CD14-positive monocyte (primary cell): ENCODE measurements at regions not wholly inside any gene's neighbourhood (a gene's known extent, or its start where the extent isn't known, plus 50 kb on each side); places are given as distances from the start of the nearest gene placed in this dataset.
A peak's percentile ranks its signal among the peaks of the same experiment; 100 is the strongest.
"Not testable (repeated sequence)": the region's sequence is repeated elsewhere in the genome, so short reads cannot be mapped to it uniquely, and the experiment has no call there.

Source experiments
- DNase-seq, 3 donors: peaks; one replicate each; pipeline ENCODE4 v3.0.0-alpha.2; 2011 to 2022
- H2AFZ ChIP-seq: 2 replicates; pipeline ENCODE4 v1.6.0; 2012; ENCODE audit warnings: mild to moderate bottlenecking, low read depth, low read length, inconsistent platforms; ENCODE audit not compliant: insufficient read depth, poor library complexity, severe bottlenecking
- H3K27ac ChIP-seq, 2 donors: 1 replicate in 1 of 2; 2 replicates in 1 of 2; pipeline ENCODE4 v1.5.1; 2012 to 2013; ENCODE audit warnings: low read length in 2 of 2, control low read depth in 1 of 2, inconsistent platforms in 1 of 2, low read depth in 1 of 2, mild to moderate bottlenecking in 1 of 2
- H3K27me3 ChIP-seq, 2 donors: one replicate each; pipeline versions ENCODE4 v1.6.0 to v1.6.1; 2011 to 2013; ENCODE audit warnings: low read length in 2 of 2; ENCODE audit not compliant: control insufficient read depth in 2 of 2, insufficient read depth in 2 of 2
- H3K36me3 ChIP-seq, 2 donors: replicated peaks in 1 of 2; 1 replicate in 1 of 2; 2 replicates in 1 of 2; pipeline versions ENCODE4 v1.5.1 to v1.6.1; 2012 to 2013; ENCODE audit warnings: low read length in 2 of 2, control low read depth in 1 of 2, inconsistent platforms in 1 of 2, mild to moderate bottlenecking in 1 of 2; ENCODE audit not compliant: insufficient read depth in 2 of 2, control insufficient read depth in 1 of 2
- H3K4me1 ChIP-seq, 2 donors: 1 replicate in 1 of 2; 2 replicates in 1 of 2; pipeline versions ENCODE4 v1.5.1 to v1.6.1; 2012 to 2013; ENCODE audit warnings: low read length in 2 of 2, control low read depth in 1 of 2, inconsistent platforms in 1 of 2, mild to moderate bottlenecking in 1 of 2, moderate library complexity in 1 of 2; ENCODE audit not compliant: insufficient read depth in 2 of 2, control insufficient read depth in 1 of 2
- H3K4me2 ChIP-seq: replicated peaks from 2 replicates; pipeline ENCODE3; 2012; ENCODE audit warnings: low read length, moderate library complexity, mild to moderate bottlenecking; ENCODE audit not compliant: poor library complexity, severe bottlenecking; ENCODE audit errors: extremely low read depth
- H3K4me3 ChIP-seq, 3 experiments: fragments of 200-600 bp in 1 of 3; sonication (generic) in 1 of 3; replicated peaks in 1 of 3; 1 replicate in 2 of 3; 2 replicates in 1 of 3; pipeline ENCODE4 v1.5.1; 2011 to 2013; ENCODE audit warnings: low read length in 3 of 3, mild to moderate bottlenecking in 3 of 3, control low read depth in 2 of 3, low read depth in 2 of 3, inconsistent platforms in 1 of 3, moderate library complexity in 1 of 3
- H3K79me2 ChIP-seq: 2 replicates; pipeline ENCODE4 v1.6.0; 2012; ENCODE audit warnings: mild to moderate bottlenecking, control low read depth, inconsistent platforms, low read length, moderate library complexity; ENCODE audit not compliant: insufficient read depth
- H3K9ac ChIP-seq: 2 replicates; pipeline ENCODE4 v1.6.0; 2017; ENCODE audit warnings: low read length, mild to moderate bottlenecking; ENCODE audit not compliant: insufficient read depth, poor library complexity, severe bottlenecking
- H3K9me3 ChIP-seq, 2 donors: replicated peaks in 1 of 2; 1 replicate in 1 of 2; 2 replicates in 1 of 2; pipeline versions ENCODE4 v1.5.1 to v1.6.1; 2012 to 2013; ENCODE audit warnings: low read length in 2 of 2, control low read depth in 1 of 2; ENCODE audit not compliant: control insufficient read depth in 1 of 2, insufficient read depth in 1 of 2
- H4K20me1 ChIP-seq: 2 replicates; pipeline ENCODE4 v1.6.0; 2012; ENCODE audit warnings: mild to moderate bottlenecking, low read length, control low read depth, moderate library complexity; ENCODE audit not compliant: insufficient read depth
- H3K27ac Mint-ChIP-seq, 7 donors: one replicate each; pipeline ENCODE4 v1.8.0; 2020; ENCODE audit warnings: mild to moderate bottlenecking in 7 of 7, mixed read lengths in 7 of 7, moderate library complexity in 6 of 7, inconsistent platforms in 2 of 7
- H3K27me3 Mint-ChIP-seq, 3 donors: one replicate each; pipeline ENCODE4 v1.8.0; 2021 to 2022; ENCODE audit warnings: low read depth in 3 of 3, mild to moderate bottlenecking in 3 of 3, mixed read lengths in 3 of 3, moderate library complexity in 3 of 3, inconsistent platforms in 1 of 3
- H3K36me3 Mint-ChIP-seq, 2 donors: one replicate each; pipeline ENCODE4 v1.8.0; 2020; ENCODE audit warnings: mixed read lengths in 2 of 2, inconsistent platforms in 1 of 2, mild to moderate bottlenecking in 1 of 2
- H3K4me1 Mint-ChIP-seq: one replicate; pipeline ENCODE4 v1.8.0; 2020; ENCODE audit warnings: mild to moderate bottlenecking, mixed read lengths
- H3K4me3 Mint-ChIP-seq, 2 donors: one replicate each; pipeline ENCODE4 v1.8.0; 2020; ENCODE audit warnings: mild to moderate bottlenecking in 2 of 2, mixed read lengths in 2 of 2, moderate library complexity in 1 of 2
- H3K9me3 Mint-ChIP-seq, 7 donors: one replicate each; pipeline ENCODE4 v1.8.0; 2020 to 2022; ENCODE audit warnings: mixed read lengths in 7 of 7, mild to moderate bottlenecking in 6 of 7, moderate library complexity in 6 of 7, inconsistent platforms in 2 of 7
- CTCF ChIP-seq: fragments of 200-600 bp; IDR thresholded peaks from one replicate; pipeline ENCODE4 v1.8.0; 2022; ENCODE audit warnings: antibody characterized with exemption, mild to moderate bottlenecking
- WGBS: methylation state at CpG from one replicate; pipeline ENCODE4 v1.1.5; 2013; ENCODE audit warnings: missing lambda C conversion rate; ENCODE audit not compliant: insufficient coverage; 5-methylcytosine and 5-hydroxymethylcytosine counted together
- intact Hi-C, 2 donors: fragments of 100-400 bp; cut with micrococcal nuclease; formaldehyde crosslinking; loops; one replicate each; pipeline versions ENCODE4 v1.15.0 to v1.15.1; 2023

GRCh38 chr14:106170163-106170658, 643.8 kb downstream of the TMEM121 start:
- H3K27me3 ChIP-seq, H2AFZ ChIP-seq, H3K4me1 ChIP-seq, H3K4me1 Mint-ChIP-seq, H3K9me3 ChIP-seq, H3K4me3 ChIP-seq, H3K27ac Mint-ChIP-seq, H3K79me2 ChIP-seq, H3K4me3 Mint-ChIP-seq, H3K27me3 Mint-ChIP-seq, H3K27ac ChIP-seq, H3K9me3 Mint-ChIP-seq, H3K9ac ChIP-seq, intact Hi-C loops, H3K4me2 ChIP-seq, H3K36me3 ChIP-seq, H4K20me1 ChIP-seq, H3K36me3 Mint-ChIP-seq: not testable (repeated sequence)
- 88% methylated on average over 3 of the region's 13 CpGs for WGBS
- peak; percentile 77 for TF ChIP-seq CTCF
- DNase-seq: peak in 1 of 3 donors; percentile 12

- no peaks in the 10 kb centered on the region for H3K79me2 ChIP-seq
- H2AFZ ChIP-seq: no peak overlapping the region
- no peak overlapping the region for H3K9ac ChIP-seq
- H3K9me3 ChIP-seq: no peaks in the 10 kb centered on the region
- no peaks in the 10 kb centered on the region for H3K27me3 ChIP-seq
- H3K4me1 ChIP-seq: no peaks in the 10 kb centered on the region
- H3K4me3 ChIP-seq: no peak overlapping the region
- intact Hi-C loops: no loop called here
- Mint-ChIP-seq H3K9me3 (peaks cover 0 to 6% (median 0%) of the 10 kb centered on the region in 7 donors), H3K27me3 (peaks cover 0 to 4% (median 0%) of the 10 kb centered on the region in 3 donors), H3K4me1 (no peaks in the 10 kb centered on the region), H3K36me3 (no peaks in the 10 kb centered on the region), H3K4me3 (no peak overlapping the region), H3K27ac (no peak overlapping the region)
- DNase-seq: no peak
- no peak for TF ChIP-seq CTCF
- H3K27ac ChIP-seq: no peak overlapping the region
- H3K36me3 ChIP-seq: no peaks in the 10 kb centered on the region
- 11% methylated on average over 3 of the region's 7 CpGs for WGBS
- H3K4me2 ChIP-seq: no peak overlapping the region
- H4K20me1 ChIP-seq: no peaks in the 10 kb centered on the region
Observed at GRCh38 chr14:106174206-106174605, 647.8 kb downstream of the TMEM121 start.

GRCh38 chr14:106177266-106178246, 651.2 kb downstream of the TMEM121 start:
- intact Hi-C loops, H3K27ac ChIP-seq, H3K4me1 ChIP-seq, H2AFZ ChIP-seq, H3K36me3 ChIP-seq, H3K4me2 ChIP-seq, H3K9me3 ChIP-seq, H3K4me1 Mint-ChIP-seq, H3K4me3 Mint-ChIP-seq, H3K36me3 Mint-ChIP-seq, H3K27me3 ChIP-seq, H4K20me1 ChIP-seq, H3K27me3 Mint-ChIP-seq, H3K4me3 ChIP-seq, H3K79me2 ChIP-seq, H3K9me3 Mint-ChIP-seq, H3K9ac ChIP-seq, DNase-seq: not testable (repeated sequence)
- peak overlapping the region in 1 of 7 donors; percentile 41 for H3K27ac Mint-ChIP-seq
- WGBS: no CpG with 5 or more reads among the region's 7 CpGs
